K562 (cell line): ENCODE measurements at regions not wholly inside any gene's neighbourhood (a gene's known extent, or its start where the extent isn't known, plus 50 kb on each side); places are given as distances from the start of the nearest gene placed in this dataset.
A peak's percentile ranks its signal among the peaks of the same experiment; 100 is the strongest.
"Not testable (repeated sequence)": the region's sequence is repeated elsewhere in the genome, so short reads cannot be mapped to it uniquely, and the experiment has no call there.

Experiments used
- ATAC-seq: fragments of 200-7000 bp; cut with Tn5 transposase; 3 replicates; pipeline ENCODE4 v1.9.1; 2020; ENCODE audit warnings: moderate library complexity
- BruUV-seq: library from RNA; stranded (reverse); fragments of 400-500 nt; replicated peaks from 2 replicates; lab custom pipeline; 2021; lab: Mats Ljungman, UMichigan
- CTCF ChIA-PET: fragments of 300-600 bp; formaldehyde crosslinking; extraction: SDS; loops from one replicate; lab custom pipeline; 2021; ENCODE audit warnings: low intra/inter-chr PET ratio; lab: Yijun Ruan, JAX
- POLR2A ChIA-PET: fragments of 300-600, 350-650 bp; sonication (Branson Sonifier 250); formaldehyde crosslinking; extraction: SDS; loops from one replicate; lab custom pipeline; 2021; ENCODE audit warnings: antibody characterized with exemption, inconsistent platforms; lab: Yijun Ruan, JAX
- DNase-seq, 4 experiments: peaks; one replicate each; pipeline versions ENCODE4 v3.0.0 to v3.0.0-alpha.2; 2011 to 2018; ENCODE audit warnings: low spot score in 3 of 4, mixed read lengths in 3 of 4; ENCODE audit errors: extremely low read depth in 1 of 4
- FAIRE-seq: peaks from 2 replicates; lab custom pipeline; 2011; peaks lifted over from hg19 to GRCh38; lab: Jason Lieb, UNC
- H2AFZ ChIP-seq: 2 replicates; pipeline ENCODE4 v1.6.0; 2011; ENCODE audit warnings: low read depth, low read length, control low read depth, inconsistent platforms
- H3K27ac ChIP-seq: fragments of 200-600 bp; 3 replicates; pipeline ENCODE4 v1.8.0; 2011; ENCODE audit warnings: low read depth, mild to moderate bottlenecking, control low read depth, inconsistent platforms, low read length, moderate library complexity, mixed read lengths; ENCODE audit errors: extremely low read depth
- H3K27me3 ChIP-seq, 2 experiments: fragments of 300-600 bp in 1 of 2; 2 replicates in 1 of 2; 3 replicates in 1 of 2; pipeline versions ENCODE4 v1.6.0 to v1.8.0; 2011; ENCODE audit warnings: inconsistent platforms in 2 of 2, low read length in 2 of 2, mild to moderate bottlenecking in 1 of 2, mixed read lengths in 1 of 2, moderate library complexity in 1 of 2; ENCODE audit not compliant: control insufficient read depth in 2 of 2, insufficient read depth in 2 of 2
- H3K36me3 ChIP-seq: fragments of 300-600 bp; 3 replicates; pipeline ENCODE4 v1.8.0; 2011; ENCODE audit warnings: mild to moderate bottlenecking, low read length, inconsistent platforms; ENCODE audit not compliant: control insufficient read depth, insufficient read depth
- H3K4me1 ChIP-seq, 2 experiments: fragments of 200-600 bp in 1 of 2; replicated peaks in 1 of 2; 2 replicates in 1 of 2; 3 replicates in 1 of 2; pipeline versions ENCODE4 v1.5.1 to v1.8.0; 2011; ENCODE audit warnings: inconsistent platforms in 2 of 2, low read length in 2 of 2, mild to moderate bottlenecking in 1 of 2, mixed read lengths in 1 of 2, moderate library complexity in 1 of 2; ENCODE audit not compliant: control insufficient read depth in 2 of 2, insufficient read depth in 2 of 2
- H3K4me2 ChIP-seq: 2 replicates; pipeline ENCODE4 v1.6.1; 2011; ENCODE audit warnings: low read length, control low read depth, inconsistent platforms, mixed read lengths; ENCODE audit not compliant: insufficient read depth
- H3K4me3 ChIP-seq: fragments of 200-600 bp; sonication (generic), shearing (Covaris generic); 2 replicates; pipeline ENCODE4 v1.5.1; 2016; ENCODE audit warnings: control low read depth, inconsistent platforms
- H3K79me2 ChIP-seq: fragments of 200-600 bp; 3 replicates; pipeline ENCODE4 v1.8.0; 2011; ENCODE audit warnings: low read length, inconsistent platforms; ENCODE audit not compliant: control insufficient read depth, insufficient read depth
- H3K9ac ChIP-seq, 2 experiments: 2 replicates each; pipeline versions ENCODE4 v1.6.0 to v1.6.1; 2011; ENCODE audit warnings: low read depth in 2 of 2, low read length in 2 of 2, control low read depth in 1 of 2, inconsistent platforms in 1 of 2, mild to moderate bottlenecking in 1 of 2, mixed read lengths in 1 of 2; ENCODE audit not compliant: insufficient read depth in 1 of 2
- H3K9me1 ChIP-seq: one replicate; pipeline ENCODE4 v1.6.0; 2011; ENCODE audit warnings: inconsistent platforms, mild to moderate bottlenecking, low read length, moderate library complexity; ENCODE audit not compliant: control insufficient read depth, insufficient read depth
- H3K9me3 ChIP-seq: replicated peaks from 2 replicates; pipeline ENCODE4 v1.5.1; 2011; ENCODE audit warnings: low read depth, low read length, inconsistent platforms; ENCODE audit not compliant: control insufficient read depth, insufficient read depth
- H4K20me1 ChIP-seq: replicated peaks from 2 replicates; pipeline ENCODE4 v1.6.1; 2011; ENCODE audit warnings: low read length, inconsistent platforms, mixed read lengths; ENCODE audit not compliant: control insufficient read depth, insufficient read depth
- WGBS: fragments of 100-300 bp; shearing (Covaris generic); methylation state at CpG from one replicate; pipeline ENCODE4 v1.1.6; 2016; ENCODE audit warnings: low coverage, mixed read lengths; ENCODE audit not compliant: insufficient coverage; ENCODE audit errors: missing lambda C conversion rate; 5-methylcytosine and 5-hydroxymethylcytosine counted together
- in situ Hi-C: fragments of 300-500 bp; cut with MboI; formaldehyde crosslinking; loops from 4 replicates; pipeline ENCODE4 v1.15.0; 2018; ENCODE audit warnings: inconsistent platforms, mixed read lengths
- intact Hi-C: fragments of 100-400 bp; cut with micrococcal nuclease; formaldehyde crosslinking; loops from 2 replicates; pipeline ENCODE4 v1.14.2; 2022

GRCh38 chr21:5138687-5139086, 5382.7 kb upstream of the TPTE start:
- H3K27ac ChIP-seq, H4K20me1 ChIP-seq, POLR2A ChIA-PET, H3K79me2 ChIP-seq, H3K27me3 ChIP-seq, FAIRE-seq, intact Hi-C loops, in situ Hi-C loops, H3K9me1 ChIP-seq, H3K4me1 ChIP-seq, H3K4me3 ChIP-seq, H3K4me2 ChIP-seq, H3K9ac ChIP-seq, ATAC-seq, H3K36me3 ChIP-seq, H3K9me3 ChIP-seq, BruUV-seq, H2AFZ ChIP-seq, CTCF ChIA-PET: not testable (repeated sequence)
- WGBS: 90% methylated on average over 3 of the region's 7 CpGs
- peak in 1 of 4 experiments; percentile 1 for DNase-seq

GRCh38 chr21:5139528-5139927, 5381.9 kb upstream of the TPTE start:
- ATAC-seq, H3K27me3 ChIP-seq, H3K36me3 ChIP-seq, H3K4me2 ChIP-seq, H3K79me2 ChIP-seq, H3K4me3 ChIP-seq, H2AFZ ChIP-seq, DNase-seq, H3K27ac ChIP-seq, CTCF ChIA-PET, H3K9me3 ChIP-seq, H3K9ac ChIP-seq, H3K9me1 ChIP-seq, intact Hi-C loops, POLR2A ChIA-PET, BruUV-seq, H3K4me1 ChIP-seq, H4K20me1 ChIP-seq, FAIRE-seq, in situ Hi-C loops: not testable (repeated sequence)
- WGBS: no CpG with 5 or more reads among the region's 11 CpGs

- H3K27me3 ChIP-seq, H4K20me1 ChIP-seq, H3K4me2 ChIP-seq, H3K9me1 ChIP-seq, H3K36me3 ChIP-seq, CTCF ChIA-PET, in situ Hi-C loops, H3K27ac ChIP-seq, H3K4me3 ChIP-seq, H3K9me3 ChIP-seq, POLR2A ChIA-PET, DNase-seq, H3K9ac ChIP-seq, H3K4me1 ChIP-seq, ATAC-seq, H2AFZ ChIP-seq, FAIRE-seq, BruUV-seq, H3K79me2 ChIP-seq, intact Hi-C loops: not testable (repeated sequence)
- 100% methylated on average over 1 of the region's 6 CpGs for WGBS
These were observed 5378.4 kb upstream of the TPTE start for GRCh38 chr21:5143011-5143410.

GRCh38 chr21:5144731-5145130, 5376.7 kb upstream of the TPTE start:
- in situ Hi-C loops, BruUV-seq: not testable (repeated sequence)

More at GRCh38 chr21:5144731-5145130, 5376.7 kb upstream of the TPTE start:
- H3K27me3 ChIP-seq, CTCF ChIA-PET, DNase-seq, H3K9ac ChIP-seq, H3K9me1 ChIP-seq, H3K4me2 ChIP-seq, H4K20me1 ChIP-seq, H3K4me3 ChIP-seq, intact Hi-C loops, H3K36me3 ChIP-seq, H3K4me1 ChIP-seq, ATAC-seq, FAIRE-seq, H3K9me3 ChIP-seq, POLR2A ChIA-PET, H3K79me2 ChIP-seq, H3K27ac ChIP-seq, H2AFZ ChIP-seq: not testable (repeated sequence)
- WGBS: 93% methylated on average over 3 of the region's 15 CpGs
